Ishikawa (cell line): ENCODE measurements at regions not wholly inside any gene's neighbourhood (a gene's known extent, or its start where the extent isn't known, plus 50 kb on each side); places are given as distances from the start of the nearest gene placed in this dataset.

Experiments used
- CEBPB ChIP-seq: IDR thresholded peaks from 2 replicates; pipeline ENCODE4 v1.6.1; 2012
- CREB1 ChIP-seq: IDR thresholded peaks from 2 replicates; pipeline ENCODE4 v1.6.1; 2012; ENCODE audit warnings: low read depth
- EGR1 ChIP-seq: IDR thresholded peaks from 2 replicates; pipeline ENCODE4 v1.6.1; 2012
- EP300 ChIP-seq: IDR thresholded peaks from 2 replicates; pipeline ENCODE4 v1.6.1; 2012; ENCODE audit warnings: borderline replicate concordance
- FOXM1 ChIP-seq: IDR thresholded peaks from 2 replicates; pipeline ENCODE4 v1.6.1; 2012; ENCODE audit warnings: low read depth, borderline replicate concordance
- NFIC ChIP-seq: IDR thresholded peaks from 2 replicates; pipeline ENCODE4 v1.6.1; 2012
- RAD21 ChIP-seq: IDR thresholded peaks from 2 replicates; pipeline ENCODE4 v1.6.1; 2012; ENCODE audit warnings: low read depth
- TAF1 ChIP-seq: IDR thresholded peaks from 2 replicates; pipeline ENCODE4 v1.6.1; 2012; ENCODE audit warnings: low read depth, mild to moderate bottlenecking
- TCF12 ChIP-seq: IDR thresholded peaks from 2 replicates; pipeline ENCODE4 v1.6.1; 2012; ENCODE audit warnings: low read depth
- TEAD4 ChIP-seq: IDR thresholded peaks from 2 replicates; pipeline ENCODE4 v1.6.1; 2012
- YY1 ChIP-seq: IDR thresholded peaks from 2 replicates; pipeline ENCODE4 v1.6.1; 2012; ENCODE audit warnings: low read depth
- ZBTB7A ChIP-seq: IDR thresholded peaks from 2 replicates; pipeline ENCODE4 v1.6.1; 2012; ENCODE audit warnings: low read depth
- TF ChIP-seq, protein P1 (sequence below): IDR thresholded peaks from 2 replicates; pipeline ENCODE4 v1.6.1; 2012
- TF ChIP-seq, protein P2 (sequence below): IDR thresholded peaks from 2 replicates; pipeline ENCODE4 v1.6.1; 2012; ENCODE audit warnings: low read depth, mild to moderate bottlenecking
- TF ChIP-seq, protein P3 (sequence below): IDR thresholded peaks from 2 replicates; pipeline ENCODE4 v1.6.1; 2012

DNA sequence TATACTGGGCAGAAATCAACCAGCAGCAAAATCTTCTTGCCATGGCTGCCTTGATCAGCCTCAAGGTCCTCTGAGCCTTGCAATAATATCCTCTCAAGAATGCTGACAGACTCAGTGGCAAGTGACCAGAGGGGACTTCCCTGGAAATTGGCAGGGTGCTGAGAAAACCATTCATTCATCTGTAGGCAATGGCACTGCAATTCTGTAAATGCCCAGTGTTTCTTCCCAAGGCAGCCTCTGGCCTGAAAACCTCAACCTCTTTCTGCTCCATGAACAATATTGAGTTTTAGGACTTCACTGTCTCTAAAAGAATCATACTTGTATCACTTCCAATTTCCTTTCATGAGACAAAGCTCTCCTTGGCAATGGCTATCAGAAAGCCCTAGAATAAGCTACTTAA is 754.3 kb upstream of the TENM3 start:
- TF ChIP-seq ZBTB7A (no peak), EGR1 (no peak), RAD21 (no peak), TEAD4 (no peak), YY1 (no peak), TCF12 (no peak), TAF1 (no peak), CEBPB (no peak), EP300 (no peak), NFIC (no peak), CREB1 (no peak), FOXM1 (no peak)
- TF ChIP-seq, protein P1, sequence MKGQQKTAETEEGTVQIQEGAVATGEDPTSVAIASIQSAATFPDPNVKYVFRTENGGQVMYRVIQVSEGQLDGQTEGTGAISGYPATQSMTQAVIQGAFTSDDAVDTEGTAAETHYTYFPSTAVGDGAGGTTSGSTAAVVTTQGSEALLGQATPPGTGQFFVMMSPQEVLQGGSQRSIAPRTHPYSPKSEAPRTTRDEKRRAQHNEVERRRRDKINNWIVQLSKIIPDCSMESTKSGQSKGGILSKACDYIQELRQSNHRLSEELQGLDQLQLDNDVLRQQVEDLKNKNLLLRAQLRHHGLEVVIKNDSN: no peak
- TF ChIP-seq, protein P2, sequence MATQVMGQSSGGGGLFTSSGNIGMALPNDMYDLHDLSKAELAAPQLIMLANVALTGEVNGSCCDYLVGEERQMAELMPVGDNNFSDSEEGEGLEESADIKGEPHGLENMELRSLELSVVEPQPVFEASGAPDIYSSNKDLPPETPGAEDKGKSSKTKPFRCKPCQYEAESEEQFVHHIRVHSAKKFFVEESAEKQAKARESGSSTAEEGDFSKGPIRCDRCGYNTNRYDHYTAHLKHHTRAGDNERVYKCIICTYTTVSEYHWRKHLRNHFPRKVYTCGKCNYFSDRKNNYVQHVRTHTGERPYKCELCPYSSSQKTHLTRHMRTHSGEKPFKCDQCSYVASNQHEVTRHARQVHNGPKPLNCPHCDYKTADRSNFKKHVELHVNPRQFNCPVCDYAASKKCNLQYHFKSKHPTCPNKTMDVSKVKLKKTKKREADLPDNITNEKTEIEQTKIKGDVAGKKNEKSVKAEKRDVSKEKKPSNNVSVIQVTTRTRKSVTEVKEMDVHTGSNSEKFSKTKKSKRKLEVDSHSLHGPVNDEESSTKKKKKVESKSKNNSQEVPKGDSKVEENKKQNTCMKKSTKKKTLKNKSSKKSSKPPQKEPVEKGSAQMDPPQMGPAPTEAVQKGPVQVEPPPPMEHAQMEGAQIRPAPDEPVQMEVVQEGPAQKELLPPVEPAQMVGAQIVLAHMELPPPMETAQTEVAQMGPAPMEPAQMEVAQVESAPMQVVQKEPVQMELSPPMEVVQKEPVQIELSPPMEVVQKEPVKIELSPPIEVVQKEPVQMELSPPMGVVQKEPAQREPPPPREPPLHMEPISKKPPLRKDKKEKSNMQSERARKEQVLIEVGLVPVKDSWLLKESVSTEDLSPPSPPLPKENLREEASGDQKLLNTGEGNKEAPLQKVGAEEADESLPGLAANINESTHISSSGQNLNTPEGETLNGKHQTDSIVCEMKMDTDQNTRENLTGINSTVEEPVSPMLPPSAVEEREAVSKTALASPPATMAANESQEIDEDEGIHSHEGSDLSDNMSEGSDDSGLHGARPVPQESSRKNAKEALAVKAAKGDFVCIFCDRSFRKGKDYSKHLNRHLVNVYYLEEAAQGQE: no peak
- TF ChIP-seq, protein P3, sequence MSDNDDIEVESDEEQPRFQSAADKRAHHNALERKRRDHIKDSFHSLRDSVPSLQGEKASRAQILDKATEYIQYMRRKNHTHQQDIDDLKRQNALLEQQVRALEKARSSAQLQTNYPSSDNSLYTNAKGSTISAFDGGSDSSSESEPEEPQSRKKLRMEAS: no peak

DNA sequence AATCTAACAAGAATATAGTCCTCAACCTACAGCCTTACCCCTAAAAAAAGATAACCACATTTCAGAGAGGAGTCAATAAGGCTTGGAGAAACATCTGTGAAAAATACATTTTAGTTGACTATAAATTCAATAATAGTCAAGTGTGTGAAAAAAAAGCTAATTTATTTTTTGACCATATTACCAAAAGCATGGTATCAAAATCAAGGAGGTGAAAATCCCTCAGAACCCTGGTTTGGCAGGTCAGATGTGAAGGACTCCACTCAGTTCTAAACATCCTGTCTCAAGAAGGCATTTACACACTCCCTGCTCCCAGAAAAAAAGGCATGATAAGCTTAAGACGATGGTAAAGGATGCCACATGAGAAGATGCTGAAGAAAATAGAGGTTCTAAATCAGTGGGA is 745.1 kb upstream of the TENM3 start:
- TF ChIP-seq CEBPB (no peak), NFIC (no peak), EGR1 (no peak), ZBTB7A (no peak), TAF1 (no peak), TCF12 (no peak), EP300 (no peak), CREB1 (no peak), TEAD4 (no peak), YY1 (no peak), RAD21 (no peak), FOXM1 (no peak)
- TF ChIP-seq, protein P2: no peak
- TF ChIP-seq, protein P1: no peak
- TF ChIP-seq, protein P3: no peak

DNA sequence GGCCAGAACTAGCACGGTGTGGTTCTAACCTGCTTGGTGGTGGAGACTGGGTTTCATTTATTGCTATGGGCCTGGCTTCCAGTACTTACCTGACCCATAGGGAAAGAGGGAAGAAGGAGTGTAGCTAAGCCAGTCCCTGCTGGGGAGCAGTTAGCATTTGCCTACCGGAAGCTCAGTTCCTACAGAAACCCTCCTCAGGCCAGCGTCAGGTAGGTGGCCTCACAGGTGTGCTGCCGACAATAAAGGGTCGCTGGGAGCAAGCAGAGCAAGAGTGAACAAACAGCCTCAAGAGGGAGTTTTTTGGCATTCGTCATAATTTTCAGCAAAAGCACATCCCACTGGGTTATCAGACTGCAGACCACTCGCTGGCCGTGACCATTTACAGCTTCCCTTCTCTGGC is 740.6 kb upstream of the TENM3 start:
- TF ChIP-seq TAF1 (no peak), EP300 (no peak), ZBTB7A (no peak), EGR1 (no peak), CREB1 (no peak), NFIC (no peak), CEBPB (no peak), TCF12 (no peak), RAD21 (no peak), YY1 (no peak), TEAD4 (no peak), FOXM1 (no peak)
- TF ChIP-seq, protein P1: no peak
- TF ChIP-seq, protein P2: no peak
- TF ChIP-seq, protein P3: no peak
